ENCODE measurements at regions not wholly inside any gene's neighbourhood (a gene's known extent, or its start where the extent isn't known, plus 50 kb on each side); places are given as distances from the start of the nearest gene placed in this dataset.

DNA sequence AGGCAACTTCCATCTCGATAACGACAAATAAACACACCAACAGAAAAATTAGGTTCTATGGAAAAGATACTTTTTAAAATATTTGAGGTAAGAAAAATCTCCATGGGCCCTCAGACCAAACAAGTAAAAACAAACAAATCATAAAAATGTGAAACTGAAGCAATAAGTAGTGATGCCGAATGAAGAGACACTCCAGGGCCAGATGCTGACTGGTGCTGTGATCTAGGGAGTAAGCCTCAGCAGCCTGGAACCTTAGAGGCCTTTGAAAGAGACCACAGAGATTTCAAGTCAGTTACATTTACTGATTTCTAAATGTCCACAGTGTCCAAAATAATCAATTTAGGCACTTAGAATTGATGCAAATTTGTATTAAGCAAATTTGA lies 1144.7 kb downstream of the CNTNAP5 start (continued):
- TF ChIP-seq, protein P1, sequence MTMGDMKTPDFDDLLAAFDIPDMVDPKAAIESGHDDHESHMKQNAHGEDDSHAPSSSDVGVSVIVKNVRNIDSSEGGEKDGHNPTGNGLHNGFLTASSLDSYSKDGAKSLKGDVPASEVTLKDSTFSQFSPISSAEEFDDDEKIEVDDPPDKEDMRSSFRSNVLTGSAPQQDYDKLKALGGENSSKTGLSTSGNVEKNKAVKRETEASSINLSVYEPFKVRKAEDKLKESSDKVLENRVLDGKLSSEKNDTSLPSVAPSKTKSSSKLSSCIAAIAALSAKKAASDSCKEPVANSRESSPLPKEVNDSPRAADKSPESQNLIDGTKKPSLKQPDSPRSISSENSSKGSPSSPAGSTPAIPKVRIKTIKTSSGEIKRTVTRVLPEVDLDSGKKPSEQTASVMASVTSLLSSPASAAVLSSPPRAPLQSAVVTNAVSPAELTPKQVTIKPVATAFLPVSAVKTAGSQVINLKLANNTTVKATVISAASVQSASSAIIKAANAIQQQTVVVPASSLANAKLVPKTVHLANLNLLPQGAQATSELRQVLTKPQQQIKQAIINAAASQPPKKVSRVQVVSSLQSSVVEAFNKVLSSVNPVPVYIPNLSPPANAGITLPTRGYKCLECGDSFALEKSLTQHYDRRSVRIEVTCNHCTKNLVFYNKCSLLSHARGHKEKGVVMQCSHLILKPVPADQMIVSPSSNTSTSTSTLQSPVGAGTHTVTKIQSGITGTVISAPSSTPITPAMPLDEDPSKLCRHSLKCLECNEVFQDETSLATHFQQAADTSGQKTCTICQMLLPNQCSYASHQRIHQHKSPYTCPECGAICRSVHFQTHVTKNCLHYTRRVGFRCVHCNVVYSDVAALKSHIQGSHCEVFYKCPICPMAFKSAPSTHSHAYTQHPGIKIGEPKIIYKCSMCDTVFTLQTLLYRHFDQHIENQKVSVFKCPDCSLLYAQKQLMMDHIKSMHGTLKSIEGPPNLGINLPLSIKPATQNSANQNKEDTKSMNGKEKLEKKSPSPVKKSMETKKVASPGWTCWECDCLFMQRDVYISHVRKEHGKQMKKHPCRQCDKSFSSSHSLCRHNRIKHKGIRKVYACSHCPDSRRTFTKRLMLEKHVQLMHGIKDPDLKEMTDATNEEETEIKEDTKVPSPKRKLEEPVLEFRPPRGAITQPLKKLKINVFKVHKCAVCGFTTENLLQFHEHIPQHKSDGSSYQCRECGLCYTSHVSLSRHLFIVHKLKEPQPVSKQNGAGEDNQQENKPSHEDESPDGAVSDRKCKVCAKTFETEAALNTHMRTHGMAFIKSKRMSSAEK (CRISPR knock-in tag; IDR thresholded peaks at IDR 0.05; ENCODE audit: borderline replicate concordance): no peak
- TF ChIP-seq ZNF219 (CRISPR knock-in tag; IDR thresholded peaks at IDR 0.05; ENCODE audit: borderline replicate concordance) (no peak), GTF2I (CRISPR knock-in tag; conservative IDR thresholded peaks at IDR 0.05) (no peak), TEAD1 (CRISPR knock-in tag; IDR thresholded peaks at IDR 0.05) (no peak), ZNF396 (CRISPR knock-in tag; IDR thresholded peaks at IDR 0.05; ENCODE audit: borderline replicate concordance) (no peak), ZNF232 (CRISPR knock-in tag; IDR thresholded peaks at IDR 0.05) (no peak), JAZF1 (CRISPR knock-in tag; IDR thresholded peaks at IDR 0.05) (no peak), ZBTB21 (CRISPR knock-in tag; IDR thresholded peaks at IDR 0.05; ENCODE audit: borderline replicate concordance) (no peak), NR3C1 (CRISPR knock-in tag; conservative IDR thresholded peaks at IDR 0.05; ENCODE audit: low read depth) (no peak)
- TF ChIP-seq, protein P2, sequence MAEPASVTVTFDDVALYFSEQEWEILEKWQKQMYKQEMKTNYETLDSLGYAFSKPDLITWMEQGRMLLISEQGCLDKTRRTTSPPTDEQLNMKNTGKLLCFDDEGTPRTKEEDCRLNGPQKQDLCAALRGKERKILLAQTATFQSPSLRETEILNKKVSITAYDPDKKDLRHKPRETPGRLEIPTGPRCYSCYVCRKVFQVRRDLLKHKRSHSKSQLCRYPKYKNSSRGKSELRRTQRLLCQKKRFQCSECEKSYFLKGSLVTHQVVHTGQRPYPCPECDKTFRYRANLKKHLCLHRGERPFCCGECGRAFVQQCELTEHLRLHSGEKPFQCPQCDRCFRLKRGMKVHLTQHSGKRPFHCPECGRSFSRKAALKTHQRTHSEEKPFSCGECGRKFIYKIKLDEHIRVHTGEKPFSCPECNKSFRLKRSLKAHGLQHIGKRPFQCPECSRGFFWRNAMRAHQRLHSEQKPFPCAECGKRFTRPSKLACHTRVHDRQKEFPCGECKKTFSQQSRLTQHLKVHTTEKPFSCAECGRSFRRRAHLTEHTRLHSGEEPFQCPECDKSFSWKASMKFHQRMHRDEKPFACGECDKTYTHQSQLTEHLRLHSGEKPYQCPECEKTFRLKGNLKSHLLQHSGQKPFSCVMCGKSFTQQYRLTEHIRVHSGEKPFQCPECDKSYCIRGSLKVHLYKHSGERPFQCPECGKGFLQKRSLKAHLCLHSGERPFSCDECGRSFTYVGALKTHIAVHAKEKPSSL (CRISPR knock-in tag; conservative IDR thresholded peaks at IDR 0.05): no peak
- TF ChIP-seq, protein P3, sequence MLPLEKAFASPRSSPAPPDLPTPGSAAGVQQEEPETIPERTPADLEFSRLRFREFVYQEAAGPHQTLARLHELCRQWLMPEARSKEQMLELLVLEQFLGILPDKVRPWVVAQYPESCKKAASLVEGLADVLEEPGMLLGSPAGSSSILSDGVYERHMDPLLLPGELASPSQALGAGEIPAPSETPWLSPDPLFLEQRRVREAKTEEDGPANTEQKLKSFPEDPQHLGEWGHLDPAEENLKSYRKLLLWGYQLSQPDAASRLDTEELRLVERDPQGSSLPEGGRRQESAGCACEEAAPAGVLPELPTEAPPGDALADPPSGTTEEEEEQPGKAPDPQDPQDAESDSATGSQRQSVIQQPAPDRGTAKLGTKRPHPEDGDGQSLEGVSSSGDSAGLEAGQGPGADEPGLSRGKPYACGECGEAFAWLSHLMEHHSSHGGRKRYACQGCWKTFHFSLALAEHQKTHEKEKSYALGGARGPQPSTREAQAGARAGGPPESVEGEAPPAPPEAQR (CRISPR knock-in tag; IDR thresholded peaks at IDR 0.05): no peak
- TF ChIP-seq, protein P4, sequence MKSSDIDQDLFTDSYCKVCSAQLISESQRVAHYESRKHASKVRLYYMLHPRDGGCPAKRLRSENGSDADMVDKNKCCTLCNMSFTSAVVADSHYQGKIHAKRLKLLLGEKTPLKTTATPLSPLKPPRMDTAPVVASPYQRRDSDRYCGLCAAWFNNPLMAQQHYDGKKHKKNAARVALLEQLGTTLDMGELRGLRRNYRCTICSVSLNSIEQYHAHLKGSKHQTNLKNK (CRISPR knock-in tag; IDR thresholded peaks at IDR 0.05): no peak
- TF ChIP-seq, protein P5, sequence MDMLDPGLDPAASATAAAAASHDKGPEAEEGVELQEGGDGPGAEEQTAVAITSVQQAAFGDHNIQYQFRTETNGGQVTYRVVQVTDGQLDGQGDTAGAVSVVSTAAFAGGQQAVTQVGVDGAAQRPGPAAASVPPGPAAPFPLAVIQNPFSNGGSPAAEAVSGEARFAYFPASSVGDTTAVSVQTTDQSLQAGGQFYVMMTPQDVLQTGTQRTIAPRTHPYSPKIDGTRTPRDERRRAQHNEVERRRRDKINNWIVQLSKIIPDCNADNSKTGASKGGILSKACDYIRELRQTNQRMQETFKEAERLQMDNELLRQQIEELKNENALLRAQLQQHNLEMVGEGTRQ (CRISPR knock-in tag; IDR thresholded peaks at IDR 0.05): no peak

DNA sequence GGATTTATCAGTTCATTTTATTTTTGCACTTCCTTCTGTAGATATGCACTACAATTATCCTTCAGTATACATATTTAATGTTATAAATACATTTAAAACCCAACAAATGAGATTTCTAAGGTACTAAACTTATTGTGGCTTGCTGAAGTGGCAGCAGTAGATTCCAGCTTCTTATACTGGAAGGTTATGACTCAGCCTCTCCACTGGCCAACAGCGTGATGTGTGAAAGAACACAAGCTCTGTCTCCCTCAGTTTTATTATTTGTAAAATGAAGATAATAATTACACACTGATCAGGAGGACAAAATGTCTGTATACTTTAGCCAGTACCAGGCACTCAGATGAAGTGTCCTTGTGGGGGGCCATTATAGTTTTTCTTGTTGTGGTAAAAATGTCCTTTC lies 1147.1 kb downstream of the CNTNAP5 start:
- POLR2A ChIA-PET: no interaction called here
- TF ChIP-seq NR2C2 (CRISPR knock-in tag; IDR thresholded peaks at IDR 0.05) (no peak), JUN (CRISPR knock-in tag; IDR thresholded peaks at IDR 0.05) (no peak), OVOL2 (CRISPR knock-in tag; IDR thresholded peaks at IDR 0.05; ENCODE audit: borderline replicate concordance) (no peak), ESRRA (CRISPR knock-in tag; IDR thresholded peaks at IDR 0.05; ENCODE audit: borderline replicate concordance) (no peak), HMGA2 (CRISPR knock-in tag; IDR thresholded peaks at IDR 0.05) (no peak), KAT7 (CRISPR knock-in tag; IDR thresholded peaks at IDR 0.05; ENCODE audit: borderline replicate concordance) (no peak)
- TF ChIP-seq, protein P6, sequence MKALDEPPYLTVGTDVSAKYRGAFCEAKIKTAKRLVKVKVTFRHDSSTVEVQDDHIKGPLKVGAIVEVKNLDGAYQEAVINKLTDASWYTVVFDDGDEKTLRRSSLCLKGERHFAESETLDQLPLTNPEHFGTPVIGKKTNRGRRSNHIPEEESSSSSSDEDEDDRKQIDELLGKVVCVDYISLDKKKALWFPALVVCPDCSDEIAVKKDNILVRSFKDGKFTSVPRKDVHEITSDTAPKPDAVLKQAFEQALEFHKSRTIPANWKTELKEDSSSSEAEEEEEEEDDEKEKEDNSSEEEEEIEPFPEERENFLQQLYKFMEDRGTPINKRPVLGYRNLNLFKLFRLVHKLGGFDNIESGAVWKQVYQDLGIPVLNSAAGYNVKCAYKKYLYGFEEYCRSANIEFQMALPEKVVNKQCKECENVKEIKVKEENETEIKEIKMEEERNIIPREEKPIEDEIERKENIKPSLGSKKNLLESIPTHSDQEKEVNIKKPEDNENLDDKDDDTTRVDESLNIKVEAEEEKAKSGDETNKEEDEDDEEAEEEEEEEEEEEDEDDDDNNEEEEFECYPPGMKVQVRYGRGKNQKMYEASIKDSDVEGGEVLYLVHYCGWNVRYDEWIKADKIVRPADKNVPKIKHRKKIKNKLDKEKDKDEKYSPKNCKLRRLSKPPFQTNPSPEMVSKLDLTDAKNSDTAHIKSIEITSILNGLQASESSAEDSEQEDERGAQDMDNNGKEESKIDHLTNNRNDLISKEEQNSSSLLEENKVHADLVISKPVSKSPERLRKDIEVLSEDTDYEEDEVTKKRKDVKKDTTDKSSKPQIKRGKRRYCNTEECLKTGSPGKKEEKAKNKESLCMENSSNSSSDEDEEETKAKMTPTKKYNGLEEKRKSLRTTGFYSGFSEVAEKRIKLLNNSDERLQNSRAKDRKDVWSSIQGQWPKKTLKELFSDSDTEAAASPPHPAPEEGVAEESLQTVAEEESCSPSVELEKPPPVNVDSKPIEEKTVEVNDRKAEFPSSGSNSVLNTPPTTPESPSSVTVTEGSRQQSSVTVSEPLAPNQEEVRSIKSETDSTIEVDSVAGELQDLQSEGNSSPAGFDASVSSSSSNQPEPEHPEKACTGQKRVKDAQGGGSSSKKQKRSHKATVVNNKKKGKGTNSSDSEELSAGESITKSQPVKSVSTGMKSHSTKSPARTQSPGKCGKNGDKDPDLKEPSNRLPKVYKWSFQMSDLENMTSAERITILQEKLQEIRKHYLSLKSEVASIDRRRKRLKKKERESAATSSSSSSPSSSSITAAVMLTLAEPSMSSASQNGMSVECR (CRISPR knock-in tag; IDR thresholded peaks at IDR 0.05; ENCODE audit: borderline replicate concordance): no peak
- TF ChIP-seq, protein P7, sequence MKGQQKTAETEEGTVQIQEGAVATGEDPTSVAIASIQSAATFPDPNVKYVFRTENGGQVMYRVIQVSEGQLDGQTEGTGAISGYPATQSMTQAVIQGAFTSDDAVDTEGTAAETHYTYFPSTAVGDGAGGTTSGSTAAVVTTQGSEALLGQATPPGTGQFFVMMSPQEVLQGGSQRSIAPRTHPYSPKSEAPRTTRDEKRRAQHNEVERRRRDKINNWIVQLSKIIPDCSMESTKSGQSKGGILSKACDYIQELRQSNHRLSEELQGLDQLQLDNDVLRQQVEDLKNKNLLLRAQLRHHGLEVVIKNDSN (CRISPR knock-in tag; IDR thresholded peaks at IDR 0.05): no peak
- TF ChIP-seq, protein P8, sequence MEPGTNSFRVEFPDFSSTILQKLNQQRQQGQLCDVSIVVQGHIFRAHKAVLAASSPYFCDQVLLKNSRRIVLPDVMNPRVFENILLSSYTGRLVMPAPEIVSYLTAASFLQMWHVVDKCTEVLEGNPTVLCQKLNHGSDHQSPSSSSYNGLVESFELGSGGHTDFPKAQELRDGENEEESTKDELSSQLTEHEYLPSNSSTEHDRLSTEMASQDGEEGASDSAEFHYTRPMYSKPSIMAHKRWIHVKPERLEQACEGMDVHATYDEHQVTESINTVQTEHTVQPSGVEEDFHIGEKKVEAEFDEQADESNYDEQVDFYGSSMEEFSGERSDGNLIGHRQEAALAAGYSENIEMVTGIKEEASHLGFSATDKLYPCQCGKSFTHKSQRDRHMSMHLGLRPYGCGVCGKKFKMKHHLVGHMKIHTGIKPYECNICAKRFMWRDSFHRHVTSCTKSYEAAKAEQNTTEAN (CRISPR knock-in tag; IDR thresholded peaks at IDR 0.05): no peak

More for the DNA sequence above, 1147.1 kb downstream of the CNTNAP5 start:
- Mint-ChIP-seq H3K27me3 (ENCODE audit: low read depth) (peaks cover 3% of the 10 kb centered on the region; the same call in 1 of the 2 replicates), H3K9me3 (peaks cover 45% of the 10 kb centered on the region), H3K4me3 (no peak overlapping the region), H3K27ac (no peak overlapping the region), H3K36me3 (peaks cover 36% of the 10 kb centered on the region), H3K4me1 (peaks cover 12% of the 10 kb centered on the region)
- no peak for DNase-seq (ENCODE audit: low spot score)
- no peak for ATAC-seq
- CTCF ChIA-PET: no interaction called here

Measured in WTC11 (cell line).